Erythroblast (primary cell): ENCODE measurements at regions not wholly inside any gene's neighbourhood (a gene's known extent, or its start where the extent isn't known, plus 50 kb on each side); places are given as distances from the start of the nearest gene placed in this dataset.

ENCODE experiments used
- GATA1 ChIP-seq: IDR thresholded peaks from 2 replicates; pipeline ENCODE4 v1.6.1; 2011; ENCODE audit warnings: low read depth, mild to moderate bottlenecking, control low read depth, low read length, moderate library complexity
- POLR2A ChIP-seq: IDR thresholded peaks from 2 replicates; pipeline ENCODE4 v1.6.1; 2011; ENCODE audit warnings: mild to moderate bottlenecking, low read length

GRCh38 chr9:115413304-115413703 lies 295.3 kb upstream of the TNC start:
- TF ChIP-seq POLR2A (no peak), GATA1 (no peak)
